ENCODE measurements at regions not wholly inside any gene's neighbourhood (a gene's known extent, or its start where the extent isn't known, plus 50 kb on each side); places are given as distances from the start of the nearest gene placed in this dataset.

DNA sequence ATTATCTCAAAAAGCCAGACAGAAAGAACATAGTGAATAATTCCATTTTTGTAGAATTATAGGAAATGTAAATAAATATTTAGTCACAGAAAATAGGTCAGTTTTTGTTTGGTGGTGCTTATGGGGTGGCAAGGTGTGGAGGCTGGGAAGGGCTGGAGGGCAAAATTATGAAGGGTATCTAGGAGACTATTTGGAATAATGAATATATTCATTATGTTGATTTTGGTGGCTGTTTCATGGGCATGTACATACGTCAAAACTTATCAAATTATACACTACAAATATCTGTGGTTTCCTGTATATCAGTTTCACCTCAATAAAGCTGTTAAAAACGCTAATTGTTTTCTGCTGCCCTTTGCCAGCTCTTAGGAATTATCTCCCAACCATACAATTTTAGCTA, 298.7 kb upstream of the GOLIM4 start:
- TF ChIP-seq, protein P1, sequence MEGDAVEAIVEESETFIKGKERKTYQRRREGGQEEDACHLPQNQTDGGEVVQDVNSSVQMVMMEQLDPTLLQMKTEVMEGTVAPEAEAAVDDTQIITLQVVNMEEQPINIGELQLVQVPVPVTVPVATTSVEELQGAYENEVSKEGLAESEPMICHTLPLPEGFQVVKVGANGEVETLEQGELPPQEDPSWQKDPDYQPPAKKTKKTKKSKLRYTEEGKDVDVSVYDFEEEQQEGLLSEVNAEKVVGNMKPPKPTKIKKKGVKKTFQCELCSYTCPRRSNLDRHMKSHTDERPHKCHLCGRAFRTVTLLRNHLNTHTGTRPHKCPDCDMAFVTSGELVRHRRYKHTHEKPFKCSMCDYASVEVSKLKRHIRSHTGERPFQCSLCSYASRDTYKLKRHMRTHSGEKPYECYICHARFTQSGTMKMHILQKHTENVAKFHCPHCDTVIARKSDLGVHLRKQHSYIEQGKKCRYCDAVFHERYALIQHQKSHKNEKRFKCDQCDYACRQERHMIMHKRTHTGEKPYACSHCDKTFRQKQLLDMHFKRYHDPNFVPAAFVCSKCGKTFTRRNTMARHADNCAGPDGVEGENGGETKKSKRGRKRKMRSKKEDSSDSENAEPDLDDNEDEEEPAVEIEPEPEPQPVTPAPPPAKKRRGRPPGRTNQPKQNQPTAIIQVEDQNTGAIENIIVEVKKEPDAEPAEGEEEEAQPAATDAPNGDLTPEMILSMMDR (IDR thresholded peaks at IDR 0.05; ENCODE audit: insufficient read depth, missing control alignments), result no peak
- FAIRE-seq (no peak), DNase-seq (ENCODE audit: insufficient read length, low spot score) (no peak)

DNA sequence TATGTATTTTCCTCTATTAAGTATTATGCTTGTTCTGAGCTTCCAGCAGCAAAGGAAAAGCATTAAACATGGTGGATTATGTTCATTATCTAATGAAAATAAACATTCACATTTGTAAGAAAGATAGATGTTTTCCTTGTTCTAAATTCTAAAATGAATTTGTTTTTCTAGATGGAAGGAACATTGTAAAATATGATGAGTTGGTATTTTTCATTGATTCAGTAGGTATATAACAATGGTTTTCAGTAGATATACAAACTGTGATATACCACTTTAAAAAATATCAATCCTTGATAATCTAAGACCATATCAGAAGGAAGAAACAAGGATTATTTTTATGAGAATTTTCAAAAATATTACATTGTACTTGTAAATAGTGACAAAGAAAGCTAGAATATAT, 290.6 kb upstream of the GOLIM4 start:
- no peak for DNase-seq (ENCODE audit: insufficient read length, low spot score)
- TF ChIP-seq, protein P1 (IDR thresholded peaks at IDR 0.05; ENCODE audit: insufficient read depth, missing control alignments), result no peak
- FAIRE-seq, result no peak

DNA sequence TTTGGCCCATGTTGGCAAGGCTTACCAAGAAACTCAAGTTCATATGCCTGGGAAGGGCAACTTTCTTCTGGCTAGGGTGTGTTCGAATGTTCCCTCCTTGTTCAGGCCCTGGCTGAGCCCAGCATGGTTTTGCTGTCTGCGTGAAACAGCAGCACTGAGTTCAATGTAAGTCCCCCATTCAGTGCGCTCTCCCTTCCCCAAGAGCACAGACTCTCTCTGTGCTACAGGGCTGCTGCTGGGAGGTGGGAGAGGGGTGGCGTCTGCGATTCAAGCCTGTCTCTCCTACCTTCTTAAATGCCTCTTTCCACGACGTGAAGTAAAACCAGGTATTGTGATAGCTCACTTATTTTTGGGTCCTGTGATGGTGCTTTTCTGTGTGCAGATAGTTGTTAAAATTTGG, 289.3 kb upstream of the GOLIM4 start:
- FAIRE-seq (no peak), DNase-seq (ENCODE audit: insufficient read length, low spot score) (no peak)
- TF ChIP-seq, protein P1 (IDR thresholded peaks at IDR 0.05; ENCODE audit: insufficient read depth, missing control alignments), result no peak

DNA sequence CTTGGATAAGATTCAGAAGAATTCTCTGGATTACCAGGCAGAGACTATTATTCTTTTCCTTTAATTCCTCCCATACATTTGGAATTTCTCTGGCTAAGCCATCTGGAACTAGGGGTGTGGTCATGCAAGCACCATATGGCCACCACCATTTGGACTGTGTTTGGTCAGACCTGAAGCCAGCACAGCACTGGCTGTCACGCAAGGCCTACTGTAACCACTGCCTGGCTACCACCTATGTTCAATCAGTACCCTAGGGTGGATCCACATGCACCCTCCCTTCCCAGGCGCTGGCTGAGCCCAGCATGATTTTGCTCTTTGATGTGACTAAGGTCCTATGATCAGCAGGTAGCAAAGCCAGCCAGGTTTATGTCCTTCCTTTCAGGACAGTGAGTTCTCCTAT, 287.8 kb upstream of the GOLIM4 start:
- no peak for DNase-seq (ENCODE audit: insufficient read length, low spot score)
- TF ChIP-seq, protein P1 (IDR thresholded peaks at IDR 0.05; ENCODE audit: insufficient read depth, missing control alignments), result no peak
- FAIRE-seq, result no peak

DNA sequence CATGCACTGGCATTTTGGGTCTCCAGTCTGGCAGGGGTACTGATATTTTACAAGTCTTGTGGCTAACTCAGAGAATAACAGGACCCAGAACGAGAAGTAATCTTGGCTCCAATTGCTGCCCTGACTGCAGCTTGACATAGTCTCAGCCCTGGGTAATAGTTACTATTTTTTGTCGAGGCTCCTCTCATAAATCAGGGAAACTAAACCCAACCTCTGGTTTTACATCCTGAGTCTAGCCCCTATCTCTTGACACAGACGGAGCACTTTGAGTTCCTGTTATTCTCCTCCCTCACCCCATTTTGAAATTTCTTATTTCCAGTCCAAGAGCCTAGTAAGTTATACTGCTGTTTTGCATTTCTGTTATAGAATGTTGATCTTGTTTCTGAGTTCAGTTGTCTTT, 276.1 kb upstream of the GOLIM4 start:
- TF ChIP-seq, protein P1 (IDR thresholded peaks at IDR 0.05; ENCODE audit: insufficient read depth, missing control alignments), result no peak
- no peak for FAIRE-seq
- DNase-seq (ENCODE audit: insufficient read length, low spot score), result no peak

DNA sequence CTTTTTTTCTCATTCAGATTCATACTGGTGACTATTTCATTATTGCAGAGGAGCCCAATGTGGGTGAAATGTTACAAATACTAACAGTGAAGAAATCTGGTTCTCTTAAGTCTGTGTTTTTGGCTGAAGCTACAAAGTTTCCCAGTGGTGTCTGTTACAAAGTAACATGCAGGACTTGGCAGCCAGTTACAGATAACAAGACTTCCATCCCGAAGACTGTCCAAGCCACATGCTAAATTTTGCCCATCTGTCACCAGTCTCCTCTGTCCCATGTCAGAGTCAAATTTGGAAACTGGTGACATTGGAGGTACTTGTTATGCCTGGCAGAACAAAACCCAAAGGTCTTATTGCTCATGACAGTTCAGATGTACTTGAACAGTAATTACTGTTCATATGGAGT, 269.2 kb upstream of the GOLIM4 start:
- FAIRE-seq (no peak), DNase-seq (ENCODE audit: insufficient read length, low spot score) (no peak)
- TF ChIP-seq, protein P1 (IDR thresholded peaks at IDR 0.05; ENCODE audit: insufficient read depth, missing control alignments), result no peak

DNA sequence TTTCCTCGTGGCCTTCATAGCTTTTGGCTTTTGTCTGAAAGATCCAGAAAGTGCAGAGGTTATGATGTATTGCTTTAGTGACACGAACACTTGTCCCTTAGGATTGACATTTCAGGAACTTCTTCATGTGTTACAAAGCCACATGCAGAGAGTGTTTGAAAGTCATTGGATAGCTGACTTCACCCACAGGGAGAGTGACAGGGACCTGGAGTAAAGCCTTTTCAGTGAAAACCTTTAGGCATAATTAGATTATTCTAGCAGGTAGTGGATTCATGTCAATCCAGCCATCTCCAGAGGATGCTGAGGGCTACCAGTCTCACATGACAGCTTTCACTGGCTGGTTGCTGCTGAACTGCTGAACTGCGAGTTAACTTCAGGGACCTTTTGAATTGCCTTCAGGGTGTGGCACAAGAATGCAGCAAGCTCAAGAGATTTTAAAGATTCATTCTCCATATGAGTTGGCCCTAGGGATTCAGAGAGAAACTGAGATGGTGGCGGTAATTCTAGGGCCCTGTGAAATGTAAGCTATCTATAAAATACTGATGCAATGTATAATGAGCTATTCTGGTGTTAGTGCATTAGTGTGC, 267.0 kb upstream of the GOLIM4 start:
- DNase-seq (ENCODE audit: insufficient read length, low spot score), result no peak
- FAIRE-seq, result no peak
- TF ChIP-seq, protein P1 (IDR thresholded peaks at IDR 0.05; ENCODE audit: insufficient read depth, missing control alignments), result no peak

All from D721Med (cell line).